Esophagus mucosa (tissue), 1 donor: ENCODE measurements at regions not wholly inside any gene's neighbourhood (a gene's known extent, or its start where the extent isn't known, plus 50 kb on each side); places are given as distances from the start of the nearest gene placed in this dataset.

Experiments used
- ATAC-seq: fragments of 200-7000 bp; cut with Tn5 transposase; one replicate; pipeline ENCODE4 v1.9.1; 2020
- donor health status: DM: yes; HTN: yes; CAD: no.

DNA sequence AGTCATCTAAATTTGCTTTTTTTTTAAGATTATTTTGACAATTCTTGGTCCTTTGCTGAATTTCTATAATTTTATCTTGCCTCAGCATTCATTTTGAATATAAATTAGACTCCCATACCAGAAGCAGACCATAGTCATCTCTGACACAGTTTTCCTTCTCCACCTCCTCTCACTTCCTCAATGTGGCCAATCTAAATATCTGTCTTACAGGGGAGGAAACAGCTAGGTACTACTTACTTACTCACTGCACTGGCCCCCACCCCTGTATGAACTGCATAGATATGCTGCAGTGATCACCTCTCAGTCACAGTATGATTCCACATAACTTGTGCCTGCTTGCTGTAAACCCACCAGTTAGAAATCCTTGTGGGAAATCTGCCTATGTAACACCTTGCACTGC, 665.6 kb downstream of the FGF9 start:
- ATAC-seq, result no peak

DNA sequence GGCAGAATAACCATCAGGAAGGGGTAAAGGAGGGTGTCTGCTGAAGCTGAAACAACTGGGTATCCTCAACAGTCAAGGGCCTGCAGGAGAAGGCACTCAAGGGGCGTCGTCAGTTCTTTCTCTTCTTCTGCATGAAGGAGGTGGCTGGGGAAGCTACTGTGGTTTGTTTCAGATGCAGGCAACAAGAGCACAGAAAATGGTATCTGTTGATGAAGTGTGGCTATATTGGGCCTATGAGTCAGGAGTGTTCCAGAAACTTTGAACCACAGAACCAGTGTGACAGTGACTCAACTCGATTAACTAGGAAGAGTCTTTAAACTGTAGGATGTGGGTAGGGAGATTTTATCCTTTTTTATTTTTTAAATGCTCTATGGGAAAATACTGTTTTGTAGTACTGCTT, 686.3 kb downstream of the FGF9 start:
- ATAC-seq, result no peak

DNA sequence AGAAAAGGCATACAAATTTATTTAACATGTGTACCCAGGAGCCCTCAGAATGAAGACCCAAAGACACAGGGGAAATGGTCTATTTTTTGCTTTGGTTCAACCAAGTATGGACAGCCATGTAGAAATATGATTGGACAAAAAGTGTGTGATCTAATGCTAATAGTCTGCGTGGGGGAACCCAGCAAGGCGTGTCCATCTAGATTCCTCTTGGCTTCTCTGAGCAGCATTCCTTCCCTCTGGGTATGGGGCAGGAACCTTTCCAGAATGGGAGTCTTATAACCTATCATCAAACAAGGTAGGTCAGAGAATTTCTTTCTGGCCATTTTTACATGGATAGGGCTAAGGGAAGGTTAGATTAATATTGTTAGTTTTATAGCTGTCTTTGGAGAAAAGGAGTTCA, 698.2 kb downstream of the FGF9 start:
- ATAC-seq, result no peak

DNA sequence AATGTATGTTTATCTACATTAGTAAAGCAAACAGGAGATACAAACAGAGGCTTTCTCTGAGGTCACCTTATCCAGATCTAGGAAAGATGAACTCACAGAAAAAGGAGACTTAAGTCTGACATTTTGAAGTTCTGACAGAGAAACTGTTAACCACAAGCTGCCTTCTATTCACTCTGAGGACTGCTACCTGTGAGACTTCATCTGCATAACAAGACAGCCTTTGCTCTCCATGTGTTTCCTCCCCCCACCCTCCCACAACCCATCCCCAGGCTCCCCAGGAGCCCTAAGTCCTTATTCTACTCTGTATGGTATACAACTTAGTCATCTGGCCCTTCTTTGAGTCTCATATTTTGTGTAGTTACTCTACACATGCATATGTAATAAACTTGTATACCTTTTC, 699.0 kb downstream of the FGF9 start:
- no peak for ATAC-seq

DNA sequence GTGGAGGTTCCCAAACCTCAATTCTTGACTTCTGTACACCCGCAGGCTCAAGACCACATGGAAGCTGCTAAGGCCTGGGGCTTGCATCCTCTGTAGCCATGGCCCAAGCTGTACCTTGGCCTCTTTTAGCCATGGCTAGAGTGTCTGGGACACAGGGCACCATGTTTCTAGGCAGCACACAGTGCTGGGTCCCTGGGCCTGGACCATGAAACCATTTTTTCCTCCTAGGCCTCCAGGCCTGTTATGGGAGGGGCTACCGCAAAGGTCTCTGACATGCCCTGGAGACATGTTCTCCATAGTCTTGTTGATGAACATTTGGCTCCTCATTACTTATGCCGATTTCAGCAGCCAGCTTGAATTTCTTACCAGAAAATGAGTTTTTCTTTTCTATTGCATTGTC, 701.4 kb downstream of the FGF9 start:
- no peak for ATAC-seq

DNA sequence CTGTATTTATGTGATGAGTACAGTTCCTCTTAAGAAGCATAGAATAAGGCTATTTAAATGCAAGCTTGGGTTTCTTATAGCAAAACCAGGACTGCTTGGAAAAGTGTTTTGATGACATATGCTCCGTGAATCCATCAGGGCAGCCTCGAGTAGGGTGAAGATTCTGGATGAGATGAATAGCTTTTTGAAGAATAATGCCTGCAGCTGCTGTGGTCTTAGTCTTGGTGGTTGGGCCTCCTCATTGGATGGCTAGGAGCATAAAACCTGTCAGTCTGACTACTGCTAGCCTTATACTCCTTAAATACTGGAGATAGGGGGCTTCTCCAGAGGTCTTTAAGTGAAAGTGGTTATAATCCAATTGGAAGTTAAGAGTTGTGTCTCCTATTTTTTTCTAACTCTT, 704.3 kb downstream of the FGF9 start:
- ATAC-seq, result no peak

DNA sequence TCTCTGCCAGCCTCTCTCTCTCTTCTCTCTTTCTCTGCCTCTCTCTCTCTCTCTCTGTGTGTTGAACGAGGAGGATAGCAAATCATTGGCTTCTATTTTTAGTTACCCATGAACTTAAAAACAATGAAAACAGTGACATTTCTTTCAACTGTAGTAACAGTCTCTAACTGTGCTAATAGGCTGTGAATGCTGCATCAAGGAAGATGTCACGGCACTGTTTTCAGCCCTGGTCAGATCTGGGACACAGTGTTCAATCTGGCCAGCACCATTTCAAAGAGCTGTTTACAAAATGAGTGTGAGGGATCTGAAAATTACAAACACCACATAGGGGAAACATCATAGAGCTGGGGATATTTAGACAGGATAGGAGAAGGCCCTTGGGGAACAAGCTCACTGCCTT, 717.0 kb downstream of the FGF9 start:
- no peak for ATAC-seq

DNA sequence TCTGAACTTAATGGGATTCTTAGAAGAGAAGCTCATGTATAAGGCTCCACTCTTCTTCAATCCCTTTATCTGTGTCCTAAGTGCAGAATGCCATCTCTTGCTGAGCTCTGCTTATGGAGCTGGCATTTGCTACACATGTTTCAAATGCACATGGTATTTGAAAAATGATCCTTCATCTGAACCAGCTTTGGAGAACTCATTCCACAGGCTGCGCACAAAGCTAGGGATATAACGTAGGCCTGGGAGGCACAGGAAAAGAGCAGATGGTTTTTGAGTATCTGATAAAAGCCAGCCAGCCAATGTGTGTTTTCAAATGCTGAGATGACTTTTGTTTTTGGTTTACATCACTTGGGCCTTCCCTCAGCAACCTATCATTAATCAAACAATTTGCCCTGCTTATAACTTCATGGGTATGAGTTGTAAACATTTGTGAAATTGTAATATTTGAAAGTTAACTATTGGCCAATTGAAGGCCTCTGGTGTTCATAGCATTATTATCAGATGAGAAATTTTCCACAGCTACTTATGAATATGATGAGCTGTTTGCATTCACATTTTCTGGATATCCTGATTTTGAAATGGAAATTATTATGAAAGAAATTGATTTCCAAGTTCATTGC, 729.0 kb downstream of the FGF9 start:
- ATAC-seq, result no peak

DNA sequence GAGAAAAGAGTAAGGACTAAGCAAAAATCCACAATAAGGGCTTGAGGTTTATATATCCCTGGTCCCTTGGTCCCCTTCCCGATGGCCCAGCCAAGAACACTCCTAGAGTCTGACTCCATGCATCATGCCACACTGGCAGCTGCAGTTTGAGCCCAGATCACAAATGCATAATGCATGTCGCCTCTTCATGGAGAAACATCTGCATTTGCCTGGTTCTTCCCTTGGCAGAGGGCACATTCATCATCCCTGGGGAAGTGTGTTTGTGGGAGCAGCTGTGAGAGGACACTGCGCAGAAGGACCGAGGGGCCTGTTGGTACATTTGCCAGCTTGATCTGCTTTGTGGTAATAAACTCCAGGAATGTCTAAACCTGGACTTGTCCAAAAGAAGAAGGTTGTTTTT, 731.8 kb downstream of the FGF9 start:
- no peak for ATAC-seq

DNA sequence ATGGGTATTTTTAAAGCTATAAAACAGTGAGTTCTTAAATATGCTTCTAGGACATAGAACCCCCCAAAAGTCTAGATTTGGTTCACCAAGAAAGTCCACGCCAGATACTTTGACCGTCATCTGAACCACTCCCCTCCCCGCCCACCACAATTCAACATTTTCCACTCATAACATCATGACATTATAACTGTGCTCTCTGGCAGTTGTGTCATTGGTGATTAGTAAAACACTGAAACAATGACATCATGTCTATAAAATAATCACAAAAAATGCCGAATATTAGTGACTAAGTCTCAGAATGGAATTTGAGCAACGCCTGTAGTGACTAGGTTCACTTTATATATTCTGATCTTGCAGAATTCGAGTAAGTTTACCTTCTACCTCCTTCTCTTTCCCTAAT, 732.3 kb downstream of the FGF9 start:
- no peak for ATAC-seq

DNA sequence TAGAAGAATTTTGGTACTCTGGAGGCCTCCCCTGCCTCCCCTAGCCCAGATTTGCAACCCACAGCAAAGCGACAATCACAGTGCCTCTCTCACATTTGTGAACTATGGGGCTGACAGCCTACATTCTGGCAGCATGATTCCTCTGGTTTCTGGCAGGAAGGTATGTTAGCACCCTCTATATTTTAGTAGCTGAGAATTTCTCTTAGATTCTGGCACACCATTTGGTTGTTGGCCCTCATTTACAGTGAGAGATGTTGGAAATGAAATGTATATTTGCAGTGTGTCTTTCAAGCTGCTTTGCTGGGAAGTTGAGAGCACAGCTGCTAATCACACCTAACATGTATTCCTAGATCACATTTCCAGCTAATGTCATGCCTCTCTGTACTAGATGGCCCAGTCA, 735.0 kb downstream of the FGF9 start:
- ATAC-seq, result no peak

DNA sequence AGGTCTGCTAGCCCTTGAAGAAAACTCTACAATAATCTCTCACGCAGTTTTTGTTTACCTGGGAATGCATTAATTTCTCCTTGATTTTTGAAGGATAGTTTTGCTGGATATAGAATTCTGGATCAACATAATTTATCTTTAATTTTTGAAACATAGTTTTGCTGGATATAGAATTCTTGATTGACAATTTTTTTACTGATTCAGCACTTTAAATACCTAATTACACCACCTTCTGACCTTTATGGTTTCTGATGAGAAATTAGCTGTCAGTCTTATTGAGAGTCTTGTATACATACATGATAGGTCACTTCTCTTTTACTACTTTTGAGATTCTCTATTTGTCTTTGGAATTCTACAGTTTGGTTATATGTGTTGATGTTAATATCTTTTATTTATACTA, 741.6 kb downstream of the FGF9 start:
- no peak for ATAC-seq

DNA sequence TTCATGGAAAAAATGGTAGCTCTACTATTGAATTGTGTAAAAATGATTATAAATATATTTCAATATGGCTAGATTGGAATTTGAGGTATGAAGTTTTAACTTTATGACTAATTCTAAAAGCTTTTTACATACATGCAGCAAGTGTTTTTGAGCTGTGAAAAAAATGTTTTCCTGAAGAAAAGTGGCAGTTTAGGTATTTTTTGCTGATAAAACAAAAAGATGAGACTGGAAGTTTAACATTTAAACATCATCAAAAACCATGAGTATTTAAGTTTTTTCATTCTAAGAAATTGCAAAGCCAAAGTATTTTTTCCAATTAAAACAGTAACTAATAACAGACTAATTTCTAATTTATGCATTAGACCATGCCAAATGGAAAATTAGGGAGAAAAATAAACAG, 751.1 kb downstream of the FGF9 start:
- no peak for ATAC-seq

DNA sequence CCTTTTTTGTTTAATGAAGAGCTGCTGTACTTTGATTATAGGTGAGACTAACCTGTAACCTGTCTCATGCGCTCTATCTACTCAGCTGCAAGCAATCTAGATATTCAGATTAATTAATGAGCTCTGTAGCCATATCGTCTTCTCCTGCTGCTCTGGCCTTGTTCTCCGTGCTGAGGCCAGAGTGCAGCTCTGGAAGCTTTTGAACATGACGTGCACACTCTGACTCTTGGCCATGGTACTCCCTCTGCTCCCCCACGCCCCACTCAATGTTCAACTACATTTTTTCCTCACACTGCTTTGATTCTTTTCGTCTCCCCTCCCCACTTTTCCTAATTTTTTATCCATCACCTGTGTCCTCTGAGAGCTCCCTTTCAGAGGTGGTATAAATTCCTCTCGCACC, 751.8 kb downstream of the FGF9 start:
- no peak for ATAC-seq

DNA sequence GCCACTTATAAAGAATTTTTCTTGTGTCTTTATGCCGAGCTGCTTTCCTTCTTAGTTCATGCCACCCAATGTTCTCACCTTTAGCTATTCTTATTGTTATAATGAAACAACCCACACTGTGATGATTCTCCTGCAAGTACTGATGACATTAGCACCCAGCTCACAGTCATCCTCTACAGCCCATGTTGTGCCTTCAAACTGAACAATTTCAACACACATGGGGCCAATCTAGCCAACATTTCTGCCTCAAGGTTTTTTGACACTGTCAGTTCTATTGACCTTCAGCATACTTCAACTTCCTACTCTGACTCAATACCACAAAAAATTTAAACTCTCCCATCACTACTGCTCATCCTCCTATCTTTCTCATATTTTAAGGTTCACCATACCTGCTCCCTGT, 752.4 kb downstream of the FGF9 start:
- ATAC-seq, result no peak

DNA sequence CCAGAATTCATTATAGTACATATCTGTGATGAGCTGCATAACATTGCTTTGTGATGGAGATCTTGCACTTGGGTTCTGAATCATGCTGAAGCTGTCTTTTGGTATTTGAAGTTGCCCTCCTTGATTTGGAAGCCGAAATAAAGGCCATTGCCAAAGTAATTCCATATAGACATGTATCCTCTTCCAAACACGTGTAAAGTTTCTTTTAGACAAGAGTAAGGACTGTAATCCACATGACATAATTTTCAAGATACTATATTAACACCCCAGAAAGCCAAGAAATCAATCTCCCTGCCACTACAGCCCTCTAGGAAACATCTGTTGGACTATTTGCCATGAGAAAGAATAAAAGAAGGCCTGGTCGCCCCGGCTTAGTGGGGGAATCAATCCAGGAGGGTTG, 754.2 kb downstream of the FGF9 start:
- ATAC-seq, result no peak

DNA sequence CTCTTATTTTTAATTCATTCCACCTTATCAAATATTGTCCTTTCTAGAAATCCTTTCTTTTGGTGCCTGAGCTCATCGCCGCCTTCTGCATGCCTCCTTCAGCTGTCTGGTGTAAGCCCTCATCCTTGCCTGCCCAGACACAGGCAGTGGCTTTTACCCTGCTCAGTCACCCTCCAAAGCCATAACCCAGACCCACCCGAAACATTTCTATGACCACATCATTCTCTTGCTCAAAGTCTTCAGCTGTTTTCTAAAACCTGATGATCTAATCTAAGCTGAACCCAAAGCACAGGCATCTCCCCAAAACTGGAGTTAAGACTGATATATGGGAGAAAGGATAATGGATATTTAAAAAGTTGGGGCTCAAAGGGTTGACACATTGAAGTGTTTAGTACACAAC, 753.7 kb upstream of the SGCG start:
- ATAC-seq, result no peak

DNA sequence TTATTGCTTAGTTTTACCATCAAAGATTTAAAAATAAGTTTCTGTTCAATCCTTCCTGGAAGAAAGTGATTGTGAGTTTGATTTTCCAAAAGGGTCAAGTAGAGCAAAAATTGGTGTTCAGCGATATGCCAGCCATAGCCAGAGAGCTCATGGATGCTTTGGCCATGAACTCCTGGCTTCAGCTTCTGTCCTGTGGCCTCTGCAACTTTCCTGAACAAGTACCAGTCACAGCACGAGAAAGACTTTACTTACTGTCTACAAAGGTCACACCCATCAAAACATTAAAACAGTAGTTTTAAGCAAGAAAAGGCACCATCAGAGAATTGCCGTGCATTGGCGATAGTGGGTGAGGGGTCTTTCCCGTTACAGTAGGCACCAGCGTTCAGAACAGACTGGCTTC, 753.0 kb upstream of the SGCG start:
- ATAC-seq, result no peak

DNA sequence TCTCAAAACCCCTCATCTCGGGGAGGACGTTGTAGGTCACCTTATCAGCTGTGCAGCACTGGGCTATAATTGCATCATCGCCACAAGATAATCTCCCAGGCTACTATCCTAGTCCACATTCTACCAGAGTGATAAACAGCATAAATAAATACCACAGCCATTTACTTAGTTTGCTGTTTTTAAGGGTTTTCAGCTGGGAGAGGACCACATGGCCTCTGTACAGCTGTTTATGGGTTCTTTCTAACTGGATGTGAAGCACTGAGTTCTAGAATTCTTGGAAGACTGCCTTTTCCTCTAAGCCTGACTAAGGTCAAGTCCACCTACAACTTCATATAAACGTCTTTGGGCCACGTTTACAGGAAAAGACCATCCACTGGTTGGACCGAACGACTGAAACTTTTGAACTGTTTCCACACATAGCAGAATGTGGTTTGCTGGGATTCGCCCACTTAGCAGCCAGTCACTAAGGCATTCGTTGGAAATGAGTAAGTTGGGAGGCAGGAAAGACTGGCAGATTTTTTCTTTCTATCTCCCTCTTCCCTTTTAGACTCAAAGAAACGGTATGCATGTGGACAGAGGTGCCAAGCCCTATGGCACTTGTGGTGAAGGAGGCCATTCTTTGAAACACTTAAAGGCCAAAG, 752.5 kb upstream of the SGCG start:
- ATAC-seq, result no peak

DNA sequence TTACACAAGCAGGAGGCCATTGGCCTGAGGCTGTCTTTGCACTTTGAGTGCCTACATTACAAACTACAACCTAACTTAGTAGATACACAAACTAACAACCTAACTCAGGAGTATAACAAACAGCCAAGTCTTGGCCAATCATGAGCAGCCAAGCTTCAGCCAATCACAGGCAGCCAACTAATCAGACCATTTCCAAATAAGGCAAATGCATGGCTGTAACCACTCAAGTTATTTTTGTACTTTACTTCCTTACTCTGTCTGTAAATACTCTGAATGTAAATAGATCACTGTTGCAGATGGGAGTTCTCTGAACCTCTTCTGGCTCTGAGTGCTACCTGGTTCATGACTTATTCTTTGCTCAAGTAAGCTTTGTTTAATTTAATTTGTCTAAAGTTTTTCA, 748.1 kb upstream of the SGCG start:
- no peak for ATAC-seq

DNA sequence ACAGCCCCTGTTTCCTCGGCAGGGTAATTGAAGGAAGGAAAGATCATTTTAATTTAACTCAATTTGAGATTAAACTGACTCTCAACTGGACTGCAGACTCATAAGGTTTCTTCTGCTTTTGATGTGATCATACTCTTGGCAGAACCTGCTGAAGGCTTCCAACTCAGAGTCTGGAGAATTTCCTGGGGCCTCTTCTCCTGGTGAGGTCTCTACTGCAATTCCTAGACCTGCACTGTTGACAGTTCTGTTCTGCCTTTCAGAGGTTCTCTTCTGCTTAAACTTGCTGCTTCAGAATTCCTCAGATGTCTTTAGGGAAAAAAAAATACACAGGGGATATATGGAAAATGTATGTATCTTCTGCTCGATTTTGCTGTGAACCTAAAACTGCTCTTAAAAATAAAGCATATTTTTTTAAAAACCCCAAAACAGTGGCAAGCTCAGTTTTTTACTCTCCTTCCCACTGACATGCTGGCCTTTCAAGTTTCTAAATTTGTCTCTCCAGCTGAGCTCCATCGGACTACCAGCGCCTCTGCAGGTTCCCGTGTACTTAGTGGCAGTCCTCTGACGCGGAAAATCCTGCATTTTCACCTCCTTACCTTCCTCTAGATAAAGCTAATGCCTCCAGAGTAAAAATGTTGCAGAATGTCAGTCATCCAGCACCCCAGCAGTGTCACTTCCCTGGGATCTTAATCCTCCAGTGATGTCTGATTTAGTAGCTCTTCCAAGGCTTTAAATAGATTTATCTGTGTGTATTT, 733.5 kb upstream of the SGCG start:
- no peak for ATAC-seq

DNA sequence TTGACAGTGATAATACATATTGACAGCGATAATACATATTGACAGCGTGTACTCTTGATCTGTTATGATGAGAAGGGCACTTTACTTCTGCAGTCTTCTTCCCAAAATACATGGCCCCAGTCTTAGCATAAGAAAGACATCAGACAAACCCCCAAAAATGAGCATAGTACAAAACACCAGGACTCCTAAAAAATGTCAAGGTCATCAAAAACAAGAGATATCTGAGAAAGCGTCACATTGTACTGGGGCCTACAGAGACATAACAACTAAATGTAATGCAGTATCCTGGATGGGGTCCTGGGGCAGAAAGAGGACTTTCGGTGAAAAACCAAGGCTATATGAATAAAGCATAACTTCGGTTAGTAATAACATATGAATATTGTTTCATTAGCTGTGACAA, 731.5 kb upstream of the SGCG start:
- no peak for ATAC-seq

DNA sequence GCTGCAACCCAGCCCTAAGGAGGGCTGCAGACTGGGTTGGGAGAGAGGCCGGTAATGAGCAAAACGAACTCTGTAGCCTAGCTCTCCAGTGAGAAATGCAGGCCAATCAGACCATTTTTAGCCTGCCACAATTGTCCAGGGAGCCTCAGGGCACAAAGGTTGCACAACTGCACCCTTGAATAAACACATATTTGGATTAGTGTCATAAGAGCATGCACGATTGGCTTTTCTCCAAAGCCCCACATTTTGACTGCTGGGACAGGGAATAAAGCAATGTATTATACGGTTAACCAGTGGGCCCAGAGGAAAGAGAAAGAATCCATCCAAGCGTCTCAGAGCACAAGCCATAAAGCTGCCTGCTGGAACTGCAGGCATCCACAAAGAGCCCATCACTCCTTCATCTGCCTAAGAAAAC, 729.4 kb upstream of the SGCG start:
- ATAC-seq, result no peak

DNA sequence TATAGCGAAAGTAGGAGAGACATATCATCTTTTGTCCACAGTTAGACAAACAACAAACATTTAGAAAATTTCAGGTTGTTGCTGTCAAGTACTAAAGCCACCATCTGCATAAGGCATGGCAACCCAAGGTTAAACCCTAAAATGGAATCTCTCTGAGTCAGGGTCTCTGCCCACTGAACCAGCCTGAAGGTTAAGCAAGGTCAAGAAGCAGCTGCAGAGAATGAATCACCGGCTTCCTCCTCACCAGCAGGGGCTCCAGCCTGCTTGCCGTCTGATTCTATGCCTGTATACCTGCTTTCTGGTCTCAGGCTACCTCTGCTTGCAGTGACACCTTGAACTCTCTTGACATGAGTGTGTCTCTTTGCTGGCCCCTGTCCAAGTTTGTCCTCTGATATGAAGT, 726.2 kb upstream of the SGCG start:
- ATAC-seq, result no peak
